Heart left ventricle (tissue), 16 donors: ENCODE measurements at regions not wholly inside any gene's neighbourhood (a gene's known extent, or its start where the extent isn't known, plus 50 kb on each side); places are given as distances from the start of the nearest gene placed in this dataset.

Experiments used
- ATAC-seq, 4 donors: fragments of 200-7000 bp; cut with Tn5 transposase; one replicate each; pipeline ENCODE4 v1.9.1; 2020 to 2022; ENCODE audit warnings: moderate library complexity in 4 of 4, mild to moderate bottlenecking in 3 of 4, moderate number of reproducible peaks in 1 of 4
- DNase-seq, 5 donors: peaks; one replicate each; pipeline ENCODE4 v3.0.0-alpha.2; 2020
- H3K27ac ChIP-seq, 12 donors: fragments of 200-600 bp; sonication (generic) in 4 of 12; one replicate each; pipeline versions ENCODE4 v1.5.0 to v1.8.0; 2016 to 2022; ENCODE audit warnings: mild to moderate bottlenecking in 2 of 12
- H3K27me3 ChIP-seq, 9 donors: fragments of 200-600 bp; sonication (generic) in 2 of 9; one replicate each; pipeline versions ENCODE4 v1.5.1 to v1.8.0; 2016 to 2022; ENCODE audit warnings: mild to moderate bottlenecking in 3 of 9
- H3K36me3 ChIP-seq, 9 donors: fragments of 200-600 bp; sonication (generic) in 2 of 9; one replicate each; pipeline versions ENCODE4 v1.5.0 to v1.8.0; 2018 to 2022; ENCODE audit warnings: mild to moderate bottlenecking in 2 of 9
- H3K4me1 ChIP-seq, 12 donors: fragments of 200-600 bp; sonication (generic) in 4 of 12; one replicate each; pipeline versions ENCODE4 v1.5.0 to v1.8.0; 2016 to 2022; ENCODE audit warnings: mild to moderate bottlenecking in 3 of 12
- H3K4me3 ChIP-seq, 12 donors: fragments of 200-600 bp; sonication (generic) in 4 of 12; one replicate each; pipeline versions ENCODE4 v1.5.0 to v1.8.0; 2017 to 2022; ENCODE audit warnings: mild to moderate bottlenecking in 9 of 12, moderate library complexity in 4 of 12
- H3K9me3 ChIP-seq, 12 donors: fragments of 200-600 bp; sonication (generic) in 4 of 12; one replicate each; pipeline versions ENCODE4 v1.5.0 to v1.8.0; 2016 to 2022; ENCODE audit warnings: mild to moderate bottlenecking in 1 of 12
- CTCF ChIP-seq, 12 donors: fragments of 200-600 bp; sonication (generic) in 4 of 12; IDR thresholded peaks; one replicate each; pipeline versions ENCODE4 v1.5.0 to v1.8.0; 2018 to 2022; ENCODE audit warnings: antibody characterized with exemption in 12 of 12, mild to moderate bottlenecking in 5 of 12
- POLR2A ChIP-seq, 2 donors: fragments of 450-650 bp; IDR thresholded peaks; one replicate each; pipeline ENCODE4 v1.6.1; 2017; ENCODE audit warnings: antibody characterized with exemption in 2 of 2, mild to moderate bottlenecking in 2 of 2, moderate library complexity in 2 of 2
- WGBS, 4 donors: extraction: QIAGEN DNeasy Blood & Tissue Kit in 2 of 4; methylation state at CpG; one replicate each; pipeline versions ENCODE4 v1.1.5 to v1.1.7; 2013 to 2018; 5-methylcytosine and 5-hydroxymethylcytosine counted together
- intact Hi-C, 10 donors: fragments of 100-400 bp; cut with DNase I; formaldehyde crosslinking; loops; one replicate each; pipeline versions ENCODE4 v1.11.1 to v1.14.2; 2022
- donor health status: ischemic (EF 13 %, LVEDD 7.1; RV severe dilation, severe dysfunction).
- donor health status: healthy with polysubstance abuse.
- donor health status: DM: no; HTN: yes; CAD: no.
- donor health status: DM: no; HTN: no; CAD: no.
- donor health status: ischemic (EF 25% LVEDD 6.9; RV normal size, moderate dysfunction).
- donor health status: ischemic (EF 25% LVEDD 5.7; RV mildly dilated, moderate dysfunction).
- donor health status: healthy.
- donor health status: DM: yes; HTN: yes; CAD: no.
- donor health status: ischemic (EF 35%, LVEDD 5.7; RV mildly dilated, moderate dysfunction).
- donor health status: nonischemic (EF 11% LVEDD 7.7; RV severe dilation, severe dysfunction).
- donor health status: DM: yes; HTN: yes; CAD: no.
- donor health status: PGD.
- donor health status: ischemic (EF 29% LVEDD 5.4; RV normal size, mild dysfunction).
- donor health status: nonischemic (EF 23%, LVEDD 6.1; RV moderate dilation, normal function).

GRCh38 chr11:130555251-130555841, 106.9 kb downstream of the ADAMTS15 start:
- ATAC-seq = peak in 2 of 4 donors; percentile 36 to 71
- DNase-seq = no peak
- WGBS, 4 donors = 70 to 73% (median 72%) methylated on average over 6 of the region's 6 CpGs
- Histone ChIP-seq H3K4me3 (no peak overlapping the region), H3K27me3 (no peaks in the 10 kb centered on the region), H3K36me3 (no peaks in the 10 kb centered on the region), H3K4me1 (peaks cover 0 to 20% (median 5%) of the 10 kb centered on the region in 12 donors), H3K9me3 (no peaks in the 10 kb centered on the region), H3K27ac (no peak overlapping the region)
- intact Hi-C loops = no loop called here
- no peak for TF ChIP-seq POLR2A (IDR thresholded peaks at IDR 0.05)
- TF ChIP-seq CTCF (IDR thresholded peaks at IDR 0.05) = no peak

DNA sequence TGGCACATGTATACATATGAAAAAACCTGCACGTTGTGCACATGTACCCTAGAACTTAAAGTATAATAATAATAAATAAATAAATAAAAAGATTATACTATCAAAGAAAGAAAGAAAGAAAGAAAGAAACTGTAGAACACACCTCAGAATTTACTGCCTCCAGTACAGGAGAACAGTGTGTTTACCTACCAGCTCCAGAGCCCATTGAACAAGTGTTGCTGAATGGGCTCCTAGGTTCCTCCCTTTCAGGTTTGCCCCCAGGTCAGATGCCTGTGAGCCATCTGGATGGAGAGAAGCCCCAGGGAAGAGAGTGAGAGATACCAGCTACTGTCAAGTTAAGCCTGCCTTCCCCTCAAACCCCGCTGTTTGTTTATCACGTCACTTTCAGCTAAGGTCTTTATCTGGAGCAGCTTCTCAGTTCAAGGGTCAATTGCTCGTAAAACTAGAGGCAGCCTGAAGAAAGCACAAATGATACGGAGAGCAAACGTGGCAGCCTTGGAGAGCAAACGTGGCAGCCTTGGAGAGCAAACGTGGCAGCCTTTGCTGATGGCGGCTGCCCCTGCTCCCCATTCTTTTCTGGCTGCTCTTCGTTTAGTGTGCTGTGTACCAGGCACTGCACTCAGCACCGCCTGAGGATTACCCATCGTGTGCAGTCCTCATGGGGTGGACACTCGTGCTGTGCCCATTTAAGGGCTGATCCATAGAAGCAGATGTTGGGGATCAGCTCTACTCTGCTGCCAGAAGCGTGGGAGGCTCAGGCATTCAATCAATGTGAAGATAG, 111.7 kb downstream of the ADAMTS15 start:
- intact Hi-C loops = no loop called here
- DNase-seq = no peak

GRCh38 chr11:130560781-130561109, 112.3 kb downstream of the ADAMTS15 start:
- no peaks in the 10 kb centered on the region for H3K36me3 ChIP-seq
- no peak overlapping the region for H3K4me3 ChIP-seq
- no peak for ATAC-seq
- WGBS, 4 donors = 47 to 63% (median 59%) methylated on average over 1 of the region's 1 CpG
- TF ChIP-seq CTCF (IDR thresholded peaks at IDR 0.05) (no peak), POLR2A (IDR thresholded peaks at IDR 0.05) (no peak)
- no peaks in the 10 kb centered on the region for H3K27me3 ChIP-seq
- H3K27ac ChIP-seq = no peak overlapping the region
- DNase-seq = no peak
- no peaks in the 10 kb centered on the region for H3K9me3 ChIP-seq
- intact Hi-C loops = no loop called here
- peaks cover 0 to 5% (median 0%) of the 10 kb centered on the region in 12 donors for H3K4me1 ChIP-seq

More for the DNA sequence above, 111.7 kb downstream of the ADAMTS15 start:
- Histone ChIP-seq H3K36me3 (no peaks in the 10 kb centered on the region), H3K4me3 (no peak overlapping the region), H3K9me3 (no peaks in the 10 kb centered on the region), H3K4me1 (peaks cover 0 to 10% (median 4%) of the 10 kb centered on the region in 12 donors), H3K27me3 (no peaks in the 10 kb centered on the region), H3K27ac (no peak overlapping the region)
- 85 to 90% (median 88%) methylated on average over 14 of the region's 14 CpGs for WGBS, 4 donors
- ATAC-seq = peak in 1 of 4 donors; percentile 37
- no peak for TF ChIP-seq POLR2A (IDR thresholded peaks at IDR 0.05)
- no peak for TF ChIP-seq CTCF (IDR thresholded peaks at IDR 0.05)

DNA sequence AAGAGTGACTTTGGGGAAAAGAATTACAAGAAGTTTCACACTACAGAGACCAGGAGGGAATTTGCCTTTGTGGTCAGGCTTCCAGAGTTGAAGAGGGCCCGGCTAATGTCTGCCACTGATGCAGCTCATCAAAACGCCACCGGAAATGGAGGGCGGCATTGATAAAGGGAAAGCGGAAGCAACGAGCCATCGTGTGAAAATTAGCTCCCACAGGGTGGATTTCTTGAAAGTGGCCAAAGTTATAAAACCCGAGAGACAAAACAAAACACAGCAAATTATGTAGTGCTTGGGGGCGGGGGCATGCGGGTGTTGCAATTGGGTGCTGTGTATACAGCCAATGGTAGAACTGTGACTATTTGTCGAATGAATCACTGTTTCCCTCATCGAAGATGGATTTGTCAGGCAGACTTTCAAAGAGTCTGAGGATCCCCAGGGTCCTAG, 113.0 kb downstream of the ADAMTS15 start:
- Histone ChIP-seq H3K27ac (no peak overlapping the region), H3K4me1 (no peaks in the 10 kb centered on the region), H3K9me3 (no peaks in the 10 kb centered on the region), H3K36me3 (no peaks in the 10 kb centered on the region), H3K27me3 (no peaks in the 10 kb centered on the region), H3K4me3 (no peak overlapping the region)
- ATAC-seq = no peak
- no peak for DNase-seq
- intact Hi-C loops = no loop called here
- WGBS, 4 donors = 87% methylated on average over 12 of the region's 12 CpGs
- TF ChIP-seq POLR2A (IDR thresholded peaks at IDR 0.05) (no peak), CTCF (IDR thresholded peaks at IDR 0.05) (no peak)
